ENCODE measurements at regions not wholly inside any gene's neighbourhood (a gene's known extent, or its start where the extent isn't known, plus 50 kb on each side); places are given as distances from the start of the nearest gene placed in this dataset.
"Not testable (repeated sequence)": the region's sequence is repeated elsewhere in the genome, so short reads cannot be mapped to it uniquely, and the experiment has no call there.

GRCh38 chr4:74567981-74568380 lies 123.0 kb downstream of the AREG start:
- no peaks in the 10 kb centered on the region for H3K9me3 ChIP-seq
- no peak overlapping the region for H3K4me3 ChIP-seq
- WGBS, 3 donors: 91 to 94% (median 92%) methylated on average over 4 of the region's 4 CpGs
- DNase-seq: no peak
- intact Hi-C loops (cut with DNase I): no loop called here
- H3K27ac ChIP-seq: no peak overlapping the region
- TF ChIP-seq CTCF (IDR thresholded peaks at IDR 0.05): no peak
- TF ChIP-seq POLR2A (IDR thresholded peaks at IDR 0.05): no peak
- TF ChIP-seq EP300 (IDR thresholded peaks at IDR 0.05): no peak
- H3K4me1 ChIP-seq (ENCODE audit: insufficient read depth): no peaks in the 10 kb centered on the region
- no peaks in the 10 kb centered on the region for H3K36me3 ChIP-seq
- no peaks in the 10 kb centered on the region for H3K27me3 ChIP-seq

DNA sequence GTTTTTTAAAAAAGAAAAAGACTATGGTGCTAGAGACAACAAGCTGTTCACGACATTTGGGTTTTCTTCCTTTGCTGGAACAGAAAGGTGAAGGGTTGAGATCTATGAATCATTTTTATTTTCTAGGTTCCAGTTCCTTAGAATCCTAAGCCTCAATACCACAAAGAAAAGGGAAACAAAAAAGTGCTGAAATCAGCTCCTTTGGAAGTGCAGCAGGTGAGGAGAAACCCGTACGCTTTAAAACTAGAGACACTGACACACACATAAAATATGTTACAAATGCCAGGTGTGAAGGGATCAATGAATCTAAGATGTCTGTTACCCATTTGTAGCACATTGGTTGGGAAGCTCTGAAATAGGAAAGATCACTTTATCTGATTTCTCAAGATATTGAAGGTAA lies 125.2 kb downstream of the AREG start:
- 58 to 81% (median 73%) methylated on average over 3 of the region's 3 CpGs for WGBS, 3 donors
- DNase-seq: no peak
- Histone ChIP-seq H3K27me3 (no peaks in the 10 kb centered on the region), H3K4me3 (no peak overlapping the region), H3K27ac (no peak overlapping the region), H3K36me3 (no peaks in the 10 kb centered on the region), H3K9me3 (no peaks in the 10 kb centered on the region), H3K4me1 (ENCODE audit: insufficient read depth) (no peaks in the 10 kb centered on the region)
- intact Hi-C loops (cut with DNase I): no loop called here
- TF ChIP-seq EP300 (IDR thresholded peaks at IDR 0.05): no peak
- TF ChIP-seq CTCF (IDR thresholded peaks at IDR 0.05): no peak
- no peak for TF ChIP-seq POLR2A (IDR thresholded peaks at IDR 0.05)

GRCh38 chr4:74578329-74578728 lies 133.4 kb downstream of the AREG start:
- Histone ChIP-seq H3K4me3 (no peak overlapping the region), H3K4me1 (ENCODE audit: insufficient read depth) (no peaks in the 10 kb centered on the region), H3K27me3 (no peaks in the 10 kb centered on the region), H3K27ac (no peak overlapping the region), H3K9me3 (no peaks in the 10 kb centered on the region), H3K36me3 (no peaks in the 10 kb centered on the region)
- intact Hi-C loops (cut with DNase I): no loop called here
- DNase-seq: no peak
- TF ChIP-seq CTCF (IDR thresholded peaks at IDR 0.05) (no peak), EP300 (IDR thresholded peaks at IDR 0.05) (no peak), POLR2A (IDR thresholded peaks at IDR 0.05) (no peak)

GRCh38 chr4:74578865-74579264 lies 133.9 kb downstream of the AREG start:
- H3K27me3 ChIP-seq; intact Hi-C loops (cut with DNase I); H3K4me3 ChIP-seq; H3K27ac ChIP-seq; H3K36me3 ChIP-seq; H3K4me1 ChIP-seq (ENCODE audit: insufficient read depth); H3K9me3 ChIP-seq; DNase-seq: not testable (repeated sequence)
- WGBS, 3 donors: 91 to 96% (median 92%) methylated on average over 19 of the region's 19 CpGs

DNA sequence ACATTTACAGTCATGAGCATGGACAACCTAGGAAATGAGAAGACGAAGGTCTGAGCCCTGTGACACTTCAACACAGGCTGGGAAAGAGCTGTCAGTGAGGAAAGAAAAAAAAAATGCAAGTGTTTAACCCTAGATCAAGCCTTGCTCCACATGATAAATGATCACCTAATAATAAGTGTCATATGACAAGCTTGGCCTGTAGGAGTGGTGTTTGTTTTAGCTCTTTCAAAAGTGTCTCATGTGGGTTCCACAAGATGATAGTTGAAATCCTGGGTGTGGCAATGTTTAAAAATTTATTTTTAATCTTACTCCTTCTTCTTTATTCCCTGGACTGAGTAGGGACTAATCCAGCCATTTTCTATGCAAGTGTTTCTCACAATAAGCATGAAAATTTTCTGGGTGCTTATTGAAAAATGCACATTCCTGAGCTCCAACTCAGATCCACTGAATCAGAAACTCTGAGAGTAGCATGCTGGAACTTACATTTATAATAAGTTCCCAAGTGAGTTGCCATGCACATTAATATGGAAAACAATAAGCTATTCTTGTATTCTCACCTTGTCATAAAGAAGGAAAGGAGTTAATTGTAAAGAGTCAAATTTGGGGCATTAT lies 138.3 kb downstream of the AREG start:
- TF ChIP-seq POLR2A (IDR thresholded peaks at IDR 0.05) (no peak), EP300 (IDR thresholded peaks at IDR 0.05) (no peak), CTCF (IDR thresholded peaks at IDR 0.05) (no peak)
- 0 to 91% (median 87%) methylated on average over 1 of the region's 1 CpG for WGBS, 3 donors
- intact Hi-C loops (cut with DNase I): no loop called here
- Histone ChIP-seq H3K36me3 (no peaks in the 10 kb centered on the region), H3K4me1 (ENCODE audit: insufficient read depth) (no peaks in the 10 kb centered on the region), H3K27ac (no peak overlapping the region), H3K4me3 (no peak overlapping the region), H3K27me3 (no peaks in the 10 kb centered on the region), H3K9me3 (no peaks in the 10 kb centered on the region)
- DNase-seq: no peak
